ENCODE measurements at regions not wholly inside any gene's neighbourhood (a gene's known extent, or its start where the extent isn't known, plus 50 kb on each side); places are given as distances from the start of the nearest gene placed in this dataset.
A peak's percentile ranks its signal among the peaks of the same experiment; 100 is the strongest.

DNA sequence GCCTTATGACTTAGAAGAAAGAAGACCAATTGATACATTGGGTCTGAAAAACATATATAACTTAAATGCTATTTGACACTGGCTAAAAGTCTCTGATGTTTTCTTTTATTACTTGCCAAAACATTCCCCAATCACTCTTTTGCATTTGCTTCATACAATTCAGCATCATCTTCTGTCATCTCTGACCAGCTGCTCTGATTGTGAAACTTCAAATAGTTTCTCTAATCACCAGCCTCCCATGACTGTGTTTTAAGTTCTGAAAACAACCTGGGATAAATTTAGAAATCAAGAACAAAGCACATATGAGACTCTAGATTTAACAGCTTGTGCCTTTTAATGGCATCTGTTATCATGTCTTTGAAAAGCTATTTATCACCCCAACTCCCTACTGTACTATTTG is 208.4 kb upstream of the KCND2 start:
- no TSS peak for BruUV-seq (replicated peaks)
- Histone ChIP-seq H3K9me3 (replicated peaks; ENCODE audit: control insufficient read depth, insufficient read depth, low read length) (peaks cover 6% of the 10 kb centered on the region), H2AFZ (ENCODE audit: control insufficient read depth, low read depth, low read length) (no peak overlapping the region), H3K27ac (ENCODE audit: control insufficient read depth, insufficient read depth) (no peak overlapping the region), H3K4me1 (ENCODE audit: control insufficient read depth, insufficient read depth, low read length) (peaks cover 11% of the 10 kb centered on the region), H3K4me3 (no peak overlapping the region), H4K20me1 (ENCODE audit: control insufficient read depth, insufficient read depth) (no peaks in the 10 kb centered on the region), H3K9ac (ENCODE audit: control insufficient read depth, insufficient read depth, low read length) (no peak overlapping the region), H3K4me2 (ENCODE audit: control insufficient read depth, insufficient read depth) (no peak overlapping the region), H3K27me3 (replicated peaks in 1 of 2; ENCODE audit: control insufficient read depth in 2 of 2, insufficient read depth in 2 of 2, low read length in 1 of 2) (no peaks in the 10 kb centered on the region), H3K79me2 (ENCODE audit: control insufficient read depth, insufficient read depth, low read length) (no peaks in the 10 kb centered on the region), H3K36me3 (ENCODE audit: control insufficient read depth in 2 of 2, insufficient read depth in 2 of 2, low read length in 1 of 2) (no peaks in the 10 kb centered on the region)
- ChIA-PET POLR2A (no interaction called here), CTCF (interaction anchor here (0.5 kb wide), 1 partner anchor 108 kb away, joined by 3 read pairs; no protein-coding TSS in a partner anchor), RAD21 (ENCODE audit: unreplicated experiment) (no interaction called here), SMC1A (ENCODE audit: uncharacterized antibody, unreplicated experiment) (interaction anchor here (0.7 to 1.4 kb wide), 3 partner anchors 33 to 489 kb away, joined by 3 to 5 read pairs (median 3); no protein-coding TSS in a partner anchor)
- peak; percentile 35 for DNase-seq (ENCODE audit: low read depth, low spot score)
- intact Hi-C loops (cut with micrococcal nuclease; ENCODE audit: unreplicated experiment) (loop anchor here (10.0 kb wide), 1 partner anchor 490 kb away; no protein-coding TSS in a partner anchor), in situ Hi-C loops (cut with MboI) (no loop called here)
- FAIRE-seq = peak; percentile 92
- ATAC-seq = peak; percentile 83
- no peak for TF ChIP-seq RBBP5 (conservative IDR thresholded peaks at IDR 0.05)
- TF ChIP-seq ATF7 (IDR thresholded peaks at IDR 0.05; ENCODE audit: low read depth) = 0 out of 2 replicates have a peak, but pooled peaks have one; percentile 19
- TF ChIP-seq, protein P1, sequence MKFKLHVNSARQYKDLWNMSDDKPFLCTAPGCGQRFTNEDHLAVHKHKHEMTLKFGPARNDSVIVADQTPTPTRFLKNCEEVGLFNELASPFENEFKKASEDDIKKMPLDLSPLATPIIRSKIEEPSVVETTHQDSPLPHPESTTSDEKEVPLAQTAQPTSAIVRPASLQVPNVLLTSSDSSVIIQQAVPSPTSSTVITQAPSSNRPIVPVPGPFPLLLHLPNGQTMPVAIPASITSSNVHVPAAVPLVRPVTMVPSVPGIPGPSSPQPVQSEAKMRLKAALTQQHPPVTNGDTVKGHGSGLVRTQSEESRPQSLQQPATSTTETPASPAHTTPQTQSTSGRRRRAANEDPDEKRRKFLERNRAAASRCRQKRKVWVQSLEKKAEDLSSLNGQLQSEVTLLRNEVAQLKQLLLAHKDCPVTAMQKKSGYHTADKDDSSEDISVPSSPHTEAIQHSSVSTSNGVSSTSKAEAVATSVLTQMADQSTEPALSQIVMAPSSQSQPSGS (IDR thresholded peaks at IDR 0.05; ENCODE audit: low read length) = 0 out of 2 replicates have a peak, but pooled peaks have one; percentile 21
- no peak for TF ChIP-seq ZNF217 (IDR thresholded peaks at IDR 0.05)
- peak in 1 of 2 experiments; percentile 33; a peak in 1 of 4 replicates for TF ChIP-seq IKZF2 (IDR thresholded peaks at IDR 0.05)
- peak; percentile 73 for TF ChIP-seq MTA2 (IDR thresholded peaks at IDR 0.05; ENCODE audit: low read depth)
- TF ChIP-seq MEF2B (IDR thresholded peaks at IDR 0.05; ENCODE audit: partially characterized antibody, poor library complexity, severe bottlenecking) = peak; percentile 75
- no peak for TF ChIP-seq POLR2AphosphoS5 (IDR thresholded peaks at IDR 0.05; ENCODE audit: low read length)
- no peak for TF ChIP-seq MYC (IDR thresholded peaks at IDR 0.05; ENCODE audit: insufficient read depth, insufficient read length, insufficient replicate concordance, low read length, severe bottlenecking)
- TF ChIP-seq BHLHE40 (IDR thresholded peaks at IDR 0.05; ENCODE audit: borderline replicate concordance in 1 of 2, low read depth in 2 of 2, low read length in 1 of 2) = peak in 1 of 2 experiments; percentile 30; a peak in 1 of 4 replicates
- TF ChIP-seq, protein P2, sequence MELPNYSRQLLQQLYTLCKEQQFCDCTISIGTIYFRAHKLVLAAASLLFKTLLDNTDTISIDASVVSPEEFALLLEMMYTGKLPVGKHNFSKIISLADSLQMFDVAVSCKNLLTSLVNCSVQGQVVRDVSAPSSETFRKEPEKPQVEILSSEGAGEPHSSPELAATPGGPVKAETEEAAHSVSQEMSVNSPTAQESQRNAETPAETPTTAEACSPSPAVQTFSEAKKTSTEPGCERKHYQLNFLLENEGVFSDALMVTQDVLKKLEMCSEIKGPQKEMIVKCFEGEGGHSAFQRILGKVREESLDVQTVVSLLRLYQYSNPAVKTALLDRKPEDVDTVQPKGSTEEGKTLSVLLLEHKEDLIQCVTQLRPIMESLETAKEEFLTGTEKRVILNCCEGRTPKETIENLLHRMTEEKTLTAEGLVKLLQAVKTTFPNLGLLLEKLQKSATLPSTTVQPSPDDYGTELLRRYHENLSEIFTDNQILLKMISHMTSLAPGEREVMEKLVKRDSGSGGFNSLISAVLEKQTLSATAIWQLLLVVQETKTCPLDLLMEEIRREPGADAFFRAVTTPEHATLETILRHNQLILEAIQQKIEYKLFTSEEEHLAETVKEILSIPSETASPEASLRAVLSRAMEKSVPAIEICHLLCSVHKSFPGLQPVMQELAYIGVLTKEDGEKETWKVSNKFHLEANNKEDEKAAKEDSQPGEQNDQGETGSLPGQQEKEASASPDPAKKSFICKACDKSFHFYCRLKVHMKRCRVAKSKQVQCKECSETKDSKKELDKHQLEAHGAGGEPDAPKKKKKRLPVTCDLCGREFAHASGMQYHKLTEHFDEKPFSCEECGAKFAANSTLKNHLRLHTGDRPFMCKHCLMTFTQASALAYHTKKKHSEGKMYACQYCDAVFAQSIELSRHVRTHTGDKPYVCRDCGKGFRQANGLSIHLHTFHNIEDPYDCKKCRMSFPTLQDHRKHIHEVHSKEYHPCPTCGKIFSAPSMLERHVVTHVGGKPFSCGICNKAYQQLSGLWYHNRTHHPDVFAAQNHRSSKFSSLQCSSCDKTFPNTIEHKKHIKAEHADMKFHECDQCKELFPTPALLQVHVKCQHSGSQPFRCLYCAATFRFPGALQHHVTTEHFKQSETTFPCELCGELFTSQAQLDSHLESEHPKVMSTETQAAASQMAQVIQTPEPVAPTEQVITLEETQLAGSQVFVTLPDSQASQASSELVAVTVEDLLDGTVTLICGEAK (IDR thresholded peaks at IDR 0.05; ENCODE audit: borderline replicate concordance) = no peak
- peak; percentile 66; the same call in 1 of the 2 replicates for TF ChIP-seq MEF2A (IDR thresholded peaks at IDR 0.05; ENCODE audit: insufficient read depth, low read depth, low read length)
- TF ChIP-seq, protein P3, sequence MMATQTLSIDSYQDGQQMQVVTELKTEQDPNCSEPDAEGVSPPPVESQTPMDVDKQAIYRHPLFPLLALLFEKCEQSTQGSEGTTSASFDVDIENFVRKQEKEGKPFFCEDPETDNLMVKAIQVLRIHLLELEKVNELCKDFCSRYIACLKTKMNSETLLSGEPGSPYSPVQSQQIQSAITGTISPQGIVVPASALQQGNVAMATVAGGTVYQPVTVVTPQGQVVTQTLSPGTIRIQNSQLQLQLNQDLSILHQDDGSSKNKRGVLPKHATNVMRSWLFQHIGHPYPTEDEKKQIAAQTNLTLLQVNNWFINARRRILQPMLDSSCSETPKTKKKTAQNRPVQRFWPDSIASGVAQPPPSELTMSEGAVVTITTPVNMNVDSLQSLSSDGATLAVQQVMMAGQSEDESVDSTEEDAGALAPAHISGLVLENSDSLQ (IDR thresholded peaks at IDR 0.05) = peak; percentile 31; the same call in 1 of the 2 replicates
- TF ChIP-seq EP300 (IDR thresholded peaks at IDR 0.05; ENCODE audit: borderline replicate concordance in 1 of 2, control insufficient read depth in 1 of 2, low read depth in 2 of 2, low read length in 2 of 2) = 0 out of 4 replicates have a peak, but pooled peaks of 1 of the 2 experiments have one; percentile 26
- TF ChIP-seq TCF12 (IDR thresholded peaks at IDR 0.05; ENCODE audit: low read depth, low read length) = 0 out of 2 replicates have a peak, but pooled peaks have one; percentile 5
